Ovary (tissue), 3 donors: ENCODE measurements at regions not wholly inside any gene's neighbourhood (a gene's known extent, or its start where the extent isn't known, plus 50 kb on each side); places are given as distances from the start of the nearest gene placed in this dataset.

Experiments used
- EP300 ChIP-seq: sonication (generic); formaldehyde crosslinking; IDR thresholded peaks from one replicate; pipeline ENCODE4 v1.6.1; 2017; ENCODE audit warnings: antibody characterized with exemption
- POLR2A ChIP-seq: fragments of 450-650 bp; IDR thresholded peaks from one replicate; pipeline ENCODE4 v1.6.1; 2017; ENCODE audit warnings: antibody characterized with exemption, mild to moderate bottlenecking, moderate library complexity
- TF ChIP-seq, protein P1 (sequence below), 3 donors: fragments of 450-650 bp in 2 of 3; fragments of 200-600 bp in 1 of 3; IDR thresholded peaks; one replicate each; pipeline versions ENCODE4 v1.5.1 to v1.8.0; 2016 to 2022; ENCODE audit warnings: antibody characterized with exemption in 3 of 3, mild to moderate bottlenecking in 1 of 3
- donor health status: DM: no; HTN: no; CAD: no.

- no peak for TF ChIP-seq EP300
- TF ChIP-seq, protein P1, sequence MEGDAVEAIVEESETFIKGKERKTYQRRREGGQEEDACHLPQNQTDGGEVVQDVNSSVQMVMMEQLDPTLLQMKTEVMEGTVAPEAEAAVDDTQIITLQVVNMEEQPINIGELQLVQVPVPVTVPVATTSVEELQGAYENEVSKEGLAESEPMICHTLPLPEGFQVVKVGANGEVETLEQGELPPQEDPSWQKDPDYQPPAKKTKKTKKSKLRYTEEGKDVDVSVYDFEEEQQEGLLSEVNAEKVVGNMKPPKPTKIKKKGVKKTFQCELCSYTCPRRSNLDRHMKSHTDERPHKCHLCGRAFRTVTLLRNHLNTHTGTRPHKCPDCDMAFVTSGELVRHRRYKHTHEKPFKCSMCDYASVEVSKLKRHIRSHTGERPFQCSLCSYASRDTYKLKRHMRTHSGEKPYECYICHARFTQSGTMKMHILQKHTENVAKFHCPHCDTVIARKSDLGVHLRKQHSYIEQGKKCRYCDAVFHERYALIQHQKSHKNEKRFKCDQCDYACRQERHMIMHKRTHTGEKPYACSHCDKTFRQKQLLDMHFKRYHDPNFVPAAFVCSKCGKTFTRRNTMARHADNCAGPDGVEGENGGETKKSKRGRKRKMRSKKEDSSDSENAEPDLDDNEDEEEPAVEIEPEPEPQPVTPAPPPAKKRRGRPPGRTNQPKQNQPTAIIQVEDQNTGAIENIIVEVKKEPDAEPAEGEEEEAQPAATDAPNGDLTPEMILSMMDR (IDR thresholded peaks at IDR 0.05) = no peak
- TF ChIP-seq POLR2A = no peak
These were observed 59.8 kb upstream of the HAO2 start for GRCh38 chr1:119308806-119309205.
